Peyer's patch (tissue), 4 donors: ENCODE measurements at regions not wholly inside any gene's neighbourhood (a gene's known extent, or its start where the extent isn't known, plus 50 kb on each side); places are given as distances from the start of the nearest gene placed in this dataset.

ENCODE experiments used
- DNase-seq, 3 donors: peaks; one replicate each; pipeline ENCODE4 v3.0.0-alpha.2; 2017 to 2019
- H3K27ac ChIP-seq, 4 donors: fragments of 200-600 bp; sonication (generic); one replicate each; pipeline ENCODE4 v1.5.1; 2016 to 2019
- H3K27me3 ChIP-seq, 2 donors: fragments of 200-600 bp; sonication (generic); one replicate each; pipeline ENCODE4 v1.5.1; 2019
- H3K36me3 ChIP-seq, 3 donors: fragments of 200-600 bp; sonication (generic); one replicate each; pipeline ENCODE4 v1.5.1; 2016 to 2019
- H3K4me1 ChIP-seq, 4 donors: fragments of 200-600 bp; sonication (generic); one replicate each; pipeline ENCODE4 v1.5.1; 2016 to 2019
- H3K4me3 ChIP-seq, 4 donors: fragments of 200-600 bp; sonication (generic); 1 replicate in 3 of 4; 2 replicates in 1 of 4; pipeline ENCODE4 v1.5.1; 2016 to 2019; ENCODE audit warnings: mild to moderate bottlenecking in 1 of 4
- H3K9me3 ChIP-seq, 4 donors: fragments of 200-600 bp; sonication (generic); one replicate each; pipeline ENCODE4 v1.5.1; 2016 to 2019; ENCODE audit warnings: mild to moderate bottlenecking in 1 of 4
- POLR2A ChIP-seq, 2 donors: fragments of 450-650 bp; IDR thresholded peaks; one replicate each; pipeline ENCODE4 v1.5.1; 2017; ENCODE audit warnings: antibody characterized with exemption in 2 of 2, mild to moderate bottlenecking in 2 of 2, moderate library complexity in 2 of 2
- TF ChIP-seq, protein P1 (sequence below), 6 experiments: fragments of 450-650 bp in 4 of 6; fragments of 200-600 bp in 2 of 6; sonication (generic) in 1 of 6; IDR thresholded peaks; one replicate each; pipeline ENCODE4 v1.5.1; 2017 to 2019; ENCODE audit warnings: antibody characterized with exemption in 6 of 6, mild to moderate bottlenecking in 3 of 6, moderate library complexity in 1 of 6

DNA sequence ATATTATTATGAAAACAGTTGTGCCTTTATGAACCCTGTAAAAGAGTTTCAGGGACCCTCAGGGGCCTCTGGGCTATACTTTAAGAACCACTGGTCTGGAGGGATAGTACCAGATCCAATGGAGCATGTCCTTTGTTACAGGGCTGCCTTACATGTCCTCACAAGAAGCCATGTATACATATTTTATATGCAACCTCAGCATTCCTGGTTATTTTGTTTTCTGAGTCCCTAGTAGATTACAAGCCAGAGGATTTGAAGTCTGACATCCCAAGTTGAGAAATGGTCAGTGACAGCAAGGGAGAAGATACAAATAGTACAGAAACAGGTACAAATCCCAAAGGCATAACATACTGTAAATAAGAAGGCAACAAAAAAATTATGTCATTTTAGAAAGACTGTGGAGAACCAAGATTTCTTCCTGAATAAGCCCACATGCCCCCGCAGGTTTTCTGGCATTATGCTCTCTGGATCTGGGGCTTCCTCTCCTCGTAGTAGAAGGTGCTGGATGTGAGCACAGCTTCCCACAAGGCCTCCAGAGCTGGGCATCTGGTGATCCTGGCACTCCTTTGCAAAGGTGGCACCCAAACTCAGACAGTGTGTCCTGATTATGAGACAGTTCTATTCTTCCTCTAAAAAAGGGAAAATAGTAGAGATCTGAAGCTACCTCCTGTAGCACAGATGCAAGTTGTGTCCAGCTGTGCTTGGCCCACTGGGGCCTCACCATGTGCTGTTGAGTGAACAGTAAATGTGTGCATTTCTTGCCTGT, 114.0 kb downstream of the NR1D2 start:
- TF ChIP-seq, protein P1, sequence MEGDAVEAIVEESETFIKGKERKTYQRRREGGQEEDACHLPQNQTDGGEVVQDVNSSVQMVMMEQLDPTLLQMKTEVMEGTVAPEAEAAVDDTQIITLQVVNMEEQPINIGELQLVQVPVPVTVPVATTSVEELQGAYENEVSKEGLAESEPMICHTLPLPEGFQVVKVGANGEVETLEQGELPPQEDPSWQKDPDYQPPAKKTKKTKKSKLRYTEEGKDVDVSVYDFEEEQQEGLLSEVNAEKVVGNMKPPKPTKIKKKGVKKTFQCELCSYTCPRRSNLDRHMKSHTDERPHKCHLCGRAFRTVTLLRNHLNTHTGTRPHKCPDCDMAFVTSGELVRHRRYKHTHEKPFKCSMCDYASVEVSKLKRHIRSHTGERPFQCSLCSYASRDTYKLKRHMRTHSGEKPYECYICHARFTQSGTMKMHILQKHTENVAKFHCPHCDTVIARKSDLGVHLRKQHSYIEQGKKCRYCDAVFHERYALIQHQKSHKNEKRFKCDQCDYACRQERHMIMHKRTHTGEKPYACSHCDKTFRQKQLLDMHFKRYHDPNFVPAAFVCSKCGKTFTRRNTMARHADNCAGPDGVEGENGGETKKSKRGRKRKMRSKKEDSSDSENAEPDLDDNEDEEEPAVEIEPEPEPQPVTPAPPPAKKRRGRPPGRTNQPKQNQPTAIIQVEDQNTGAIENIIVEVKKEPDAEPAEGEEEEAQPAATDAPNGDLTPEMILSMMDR (IDR thresholded peaks at IDR 0.05): no peak
- TF ChIP-seq POLR2A (IDR thresholded peaks at IDR 0.05): no peak
- no peak overlapping the region for H3K4me3 ChIP-seq
- no peak for DNase-seq
- H3K36me3 ChIP-seq: no peaks in the 10 kb centered on the region
- H3K4me1 ChIP-seq: no peaks in the 10 kb centered on the region
- no peak overlapping the region for H3K27ac ChIP-seq
- no peaks in the 10 kb centered on the region for H3K27me3 ChIP-seq
- H3K9me3 ChIP-seq: no peaks in the 10 kb centered on the region

DNA sequence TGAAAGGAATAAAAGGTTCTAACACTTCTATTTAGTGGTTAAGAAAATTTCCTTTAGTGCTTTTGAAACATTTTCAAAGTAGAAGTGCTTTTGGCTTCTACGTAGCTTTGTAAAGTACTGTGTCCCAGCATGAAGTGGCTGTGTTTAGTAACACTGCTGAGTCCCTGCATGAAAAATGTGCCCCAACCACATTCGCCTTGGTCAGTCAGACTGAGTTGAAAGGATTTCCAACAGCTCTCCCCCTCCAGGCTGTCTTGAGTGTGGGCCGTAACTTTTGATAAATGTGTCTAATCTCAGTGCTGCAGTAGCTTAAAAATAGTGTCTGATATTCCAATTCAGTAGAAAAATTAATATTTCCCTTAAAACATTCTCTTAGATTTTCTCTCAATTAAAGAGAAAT, 115.0 kb downstream of the NR1D2 start:
- Histone ChIP-seq H3K9me3 (no peaks in the 10 kb centered on the region), H3K4me3 (no peak overlapping the region), H3K36me3 (no peaks in the 10 kb centered on the region), H3K27ac (no peak overlapping the region), H3K4me1 (no peaks in the 10 kb centered on the region), H3K27me3 (no peaks in the 10 kb centered on the region)
- no peak for DNase-seq
- TF ChIP-seq POLR2A (IDR thresholded peaks at IDR 0.05): no peak
- TF ChIP-seq, protein P1 (IDR thresholded peaks at IDR 0.05): no peak

DNA sequence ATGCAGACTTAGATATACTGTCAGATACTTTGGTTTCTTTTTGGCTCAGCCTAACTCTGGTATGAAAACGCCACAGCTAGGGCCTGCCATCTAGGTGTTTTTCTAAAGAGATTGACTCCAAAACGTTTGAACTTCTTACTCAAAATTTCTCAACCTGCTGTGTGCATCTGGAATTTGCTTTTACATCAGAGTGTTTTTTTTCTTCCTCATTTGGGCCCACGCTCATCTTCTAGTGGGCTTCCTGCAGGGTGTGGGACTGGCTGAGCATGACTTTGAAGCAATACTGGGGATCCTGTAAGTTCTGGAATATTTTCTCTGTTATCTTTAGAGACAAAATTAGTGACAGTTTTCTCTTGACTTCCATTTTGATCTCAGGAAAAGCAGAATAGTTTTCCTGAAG, 117.8 kb downstream of the NR1D2 start:
- TF ChIP-seq, protein P1 (IDR thresholded peaks at IDR 0.05): no peak
- TF ChIP-seq POLR2A (IDR thresholded peaks at IDR 0.05): no peak
- no peak for DNase-seq
- Histone ChIP-seq H3K4me3 (no peak overlapping the region), H3K4me1 (no peaks in the 10 kb centered on the region), H3K9me3 (no peaks in the 10 kb centered on the region), H3K27me3 (no peaks in the 10 kb centered on the region), H3K36me3 (no peaks in the 10 kb centered on the region), H3K27ac (no peak overlapping the region)
